ENCODE measurements at regions not wholly inside any gene's neighbourhood (a gene's known extent, or its start where the extent isn't known, plus 50 kb on each side); places are given as distances from the start of the nearest gene placed in this dataset.

GRCh38 chr21:15480160-15480559 is 249.6 kb upstream of the USP25 start:
- Mint-ChIP-seq H3K36me3 (ENCODE audit: low read depth) (no peaks in the 10 kb centered on the region), H3K27ac (no peak overlapping the region), H3K4me1 (peaks cover 10% of the 10 kb centered on the region), H3K4me3 (peak overlapping the region; percentile 12), H3K9me3 (peaks cover 4% of the 10 kb centered on the region), H3K27me3 (no peaks in the 10 kb centered on the region)
- ATAC-seq (replicated peaks): peak; percentile 54

GRCh38 chr21:15483138-15483780 is 246.5 kb upstream of the USP25 start:
- Mint-ChIP-seq H3K36me3 (ENCODE audit: low read depth) (no peaks in the 10 kb centered on the region), H3K4me1 (peaks cover 10% of the 10 kb centered on the region), H3K9me3 (no peaks in the 10 kb centered on the region), H3K27ac (no peak overlapping the region), H3K4me3 (no peak overlapping the region), H3K27me3 (no peaks in the 10 kb centered on the region)
- peak; percentile 96 for ATAC-seq (replicated peaks)

- Mint-ChIP-seq H3K4me1 (no peaks in the 10 kb centered on the region), H3K27me3 (no peaks in the 10 kb centered on the region), H3K27ac (no peak overlapping the region), H3K36me3 (ENCODE audit: low read depth) (no peaks in the 10 kb centered on the region), H3K9me3 (no peaks in the 10 kb centered on the region), H3K4me3 (no peak overlapping the region)
- ATAC-seq (replicated peaks): no peak
Measured at GRCh38 chr21:15486460-15487195, 243.2 kb upstream of the USP25 start.

- Mint-ChIP-seq H3K4me3 (no peak overlapping the region), H3K36me3 (ENCODE audit: low read depth) (no peaks in the 10 kb centered on the region), H3K27ac (no peak overlapping the region), H3K9me3 (no peaks in the 10 kb centered on the region), H3K27me3 (no peaks in the 10 kb centered on the region), H3K4me1 (no peaks in the 10 kb centered on the region)
- no peak for ATAC-seq (replicated peaks)
Measured at GRCh38 chr21:15487196-15487550, 242.6 kb upstream of the USP25 start.

GRCh38 chr21:15491100-15491499 is 238.7 kb upstream of the USP25 start:
- no peaks in the 10 kb centered on the region for H3K9me3 Mint-ChIP-seq
- no peaks in the 10 kb centered on the region for H3K4me1 Mint-ChIP-seq
- ATAC-seq (replicated peaks): no peak
- no peak overlapping the region for H3K27ac Mint-ChIP-seq
- no peaks in the 10 kb centered on the region for H3K36me3 Mint-ChIP-seq (ENCODE audit: low read depth)
- H3K27me3 Mint-ChIP-seq: no peaks in the 10 kb centered on the region
- H3K4me3 Mint-ChIP-seq: no peak overlapping the region

- no peak for ATAC-seq (replicated peaks)
- Mint-ChIP-seq H3K4me3 (no peak overlapping the region), H3K36me3 (ENCODE audit: low read depth) (no peaks in the 10 kb centered on the region), H3K4me1 (no peaks in the 10 kb centered on the region), H3K27ac (no peak overlapping the region), H3K9me3 (no peaks in the 10 kb centered on the region), H3K27me3 (no peaks in the 10 kb centered on the region)
Measured at GRCh38 chr21:15493646-15494045, 236.1 kb upstream of the USP25 start.

- no peaks in the 10 kb centered on the region for H3K9me3 Mint-ChIP-seq
- no peak for ATAC-seq (replicated peaks)
- no peaks in the 10 kb centered on the region for H3K36me3 Mint-ChIP-seq (ENCODE audit: low read depth)
Measured at GRCh38 chr21:15494481-15494880, 235.3 kb upstream of the USP25 start.

GRCh38 chr21:15495965-15496364 is 233.8 kb upstream of the USP25 start:
- no peak overlapping the region for H3K4me3 Mint-ChIP-seq
- H3K4me1 Mint-ChIP-seq: no peaks in the 10 kb centered on the region
- H3K27me3 Mint-ChIP-seq: no peaks in the 10 kb centered on the region
- no peaks in the 10 kb centered on the region for H3K9me3 Mint-ChIP-seq
- no peaks in the 10 kb centered on the region for H3K36me3 Mint-ChIP-seq (ENCODE audit: low read depth)
- no peak for ATAC-seq (replicated peaks)
- no peak overlapping the region for H3K27ac Mint-ChIP-seq

More at GRCh38 chr21:15494481-15494880, 235.3 kb upstream of the USP25 start:
- H3K27ac Mint-ChIP-seq: no peak overlapping the region
- no peaks in the 10 kb centered on the region for H3K27me3 Mint-ChIP-seq
- H3K4me1 Mint-ChIP-seq: no peaks in the 10 kb centered on the region
- no peak overlapping the region for H3K4me3 Mint-ChIP-seq

GRCh38 chr21:15496911-15497310 is 232.9 kb upstream of the USP25 start:
- no peak for ATAC-seq (replicated peaks)
- Mint-ChIP-seq H3K9me3 (no peaks in the 10 kb centered on the region), H3K27me3 (no peaks in the 10 kb centered on the region), H3K4me1 (no peaks in the 10 kb centered on the region), H3K4me3 (no peak overlapping the region), H3K36me3 (ENCODE audit: low read depth) (no peaks in the 10 kb centered on the region), H3K27ac (no peak overlapping the region)

- no peaks in the 10 kb centered on the region for H3K36me3 Mint-ChIP-seq (ENCODE audit: low read depth)
- no peaks in the 10 kb centered on the region for H3K4me1 Mint-ChIP-seq
- no peak overlapping the region for H3K27ac Mint-ChIP-seq
- H3K4me3 Mint-ChIP-seq: no peak overlapping the region
- H3K27me3 Mint-ChIP-seq: no peaks in the 10 kb centered on the region
- ATAC-seq (replicated peaks): peak; percentile 79
- H3K9me3 Mint-ChIP-seq: no peaks in the 10 kb centered on the region
Measured at GRCh38 chr21:15498455-15498854, 231.3 kb upstream of the USP25 start.

GRCh38 chr21:15506086-15506485 is 223.7 kb upstream of the USP25 start:
- no peak overlapping the region for H3K4me3 Mint-ChIP-seq
- no peaks in the 10 kb centered on the region for H3K9me3 Mint-ChIP-seq
- no peaks in the 10 kb centered on the region for H3K4me1 Mint-ChIP-seq
- ATAC-seq (replicated peaks): no peak
- H3K27ac Mint-ChIP-seq: no peak overlapping the region
- H3K27me3 Mint-ChIP-seq: no peaks in the 10 kb centered on the region
- no peaks in the 10 kb centered on the region for H3K36me3 Mint-ChIP-seq (ENCODE audit: low read depth)

GRCh38 chr21:15508554-15508953 is 221.2 kb upstream of the USP25 start:
- Mint-ChIP-seq H3K4me3 (no peak overlapping the region), H3K4me1 (no peaks in the 10 kb centered on the region), H3K36me3 (ENCODE audit: low read depth) (no peaks in the 10 kb centered on the region), H3K27me3 (no peaks in the 10 kb centered on the region), H3K27ac (no peak overlapping the region), H3K9me3 (no peaks in the 10 kb centered on the region)
- ATAC-seq (replicated peaks): no peak

- Mint-ChIP-seq H3K4me1 (peaks cover 9% of the 10 kb centered on the region), H3K9me3 (no peaks in the 10 kb centered on the region), H3K27me3 (no peaks in the 10 kb centered on the region), H3K4me3 (peak overlapping the region; percentile 65), H3K27ac (peak overlapping the region; percentile 42), H3K36me3 (ENCODE audit: low read depth) (no peaks in the 10 kb centered on the region)
- ATAC-seq (replicated peaks): peak; percentile 97
Measured at GRCh38 chr21:15514073-15514946, 215.5 kb upstream of the USP25 start.

- peaks cover 16% of the 10 kb centered on the region for H3K4me1 Mint-ChIP-seq
- no peaks in the 10 kb centered on the region for H3K9me3 Mint-ChIP-seq
- no peaks in the 10 kb centered on the region for H3K27me3 Mint-ChIP-seq
- no peak overlapping the region for H3K4me3 Mint-ChIP-seq
- ATAC-seq (replicated peaks): no peak
- no peaks in the 10 kb centered on the region for H3K36me3 Mint-ChIP-seq (ENCODE audit: low read depth)
- no peak overlapping the region for H3K27ac Mint-ChIP-seq
Measured at GRCh38 chr21:15515908-15516307, 213.9 kb upstream of the USP25 start.

- ATAC-seq (replicated peaks): peak; percentile 25
- Mint-ChIP-seq H3K27me3 (no peaks in the 10 kb centered on the region), H3K4me3 (no peak overlapping the region), H3K36me3 (ENCODE audit: low read depth) (no peaks in the 10 kb centered on the region), H3K27ac (no peak overlapping the region), H3K9me3 (no peaks in the 10 kb centered on the region), H3K4me1 (peaks cover 17% of the 10 kb centered on the region)
Measured at GRCh38 chr21:15517394-15517793, 212.4 kb upstream of the USP25 start.
